ENCODE measurements at regions not wholly inside any gene's neighbourhood (a gene's known extent, or its start where the extent isn't known, plus 50 kb on each side); places are given as distances from the start of the nearest gene placed in this dataset.

- TF ChIP-seq TCF7 (IDR thresholded peaks at IDR 0.05; ENCODE audit: low read depth) (no peak), POLR2A (IDR thresholded peaks at IDR 0.05; ENCODE audit: insufficient read depth in 1 of 2, low read depth in 2 of 2, low read length in 2 of 2) (no peak), ZNF251 (CRISPR knock-in tag; IDR thresholded peaks at IDR 0.05) (no peak), NFAT5 (CRISPR knock-in tag; IDR thresholded peaks at IDR 0.05) (no peak), MXD1 (CRISPR knock-in tag; IDR thresholded peaks at IDR 0.05) (no peak), ZZZ3 (CRISPR knock-in tag; IDR thresholded peaks at IDR 0.05; ENCODE audit: borderline replicate concordance) (no peak), CCAR2 (optimal IDR thresholded peaks at IDR 0.05; ENCODE audit: low read depth, low read length) (no peak), ATM (IDR thresholded peaks at IDR 0.05; ENCODE audit: borderline replicate concordance) (no peak), ZSCAN20 (CRISPR knock-in tag; IDR thresholded peaks at IDR 0.05; ENCODE audit: borderline replicate concordance) (no peak)
- TF ChIP-seq, protein P1, sequence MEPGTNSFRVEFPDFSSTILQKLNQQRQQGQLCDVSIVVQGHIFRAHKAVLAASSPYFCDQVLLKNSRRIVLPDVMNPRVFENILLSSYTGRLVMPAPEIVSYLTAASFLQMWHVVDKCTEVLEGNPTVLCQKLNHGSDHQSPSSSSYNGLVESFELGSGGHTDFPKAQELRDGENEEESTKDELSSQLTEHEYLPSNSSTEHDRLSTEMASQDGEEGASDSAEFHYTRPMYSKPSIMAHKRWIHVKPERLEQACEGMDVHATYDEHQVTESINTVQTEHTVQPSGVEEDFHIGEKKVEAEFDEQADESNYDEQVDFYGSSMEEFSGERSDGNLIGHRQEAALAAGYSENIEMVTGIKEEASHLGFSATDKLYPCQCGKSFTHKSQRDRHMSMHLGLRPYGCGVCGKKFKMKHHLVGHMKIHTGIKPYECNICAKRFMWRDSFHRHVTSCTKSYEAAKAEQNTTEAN (CRISPR knock-in tag; conservative IDR thresholded peaks at IDR 0.05): no peak
Measured at GRCh38 chr20:22914291-22914690, 120.8 kb upstream of the SSTR4 start.

Data from HepG2 (cell line).